ENCODE measurements at regions not wholly inside any gene's neighbourhood (a gene's known extent, or its start where the extent isn't known, plus 50 kb on each side); places are given as distances from the start of the nearest gene placed in this dataset.
A peak's percentile ranks its signal among the peaks of the same experiment; 100 is the strongest.

DNA sequence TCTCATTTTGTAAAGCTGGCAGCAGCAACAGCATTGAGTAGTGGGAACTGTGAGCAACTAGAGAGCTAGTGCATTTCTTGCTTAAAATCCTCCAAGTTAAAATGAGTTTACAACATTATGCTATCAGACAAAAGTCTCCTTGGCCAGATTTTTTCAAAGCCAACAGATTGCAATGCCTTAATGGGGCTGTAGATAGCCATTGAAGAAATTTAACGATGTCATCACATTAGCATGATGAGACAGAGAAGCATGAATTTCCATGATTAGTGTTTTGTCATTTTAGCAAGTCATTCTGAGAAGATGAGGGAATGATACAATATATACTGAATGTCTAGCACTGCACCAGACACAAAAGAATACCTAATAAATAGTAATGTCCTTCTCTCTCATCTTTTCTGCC, 307.5 kb upstream of the REG3G start:
- no peak for FAIRE-seq
- POLR2A ChIA-PET: no interaction called here
- intact Hi-C loops (cut with micrococcal nuclease; ENCODE audit: unreplicated experiment): no loop called here

DNA sequence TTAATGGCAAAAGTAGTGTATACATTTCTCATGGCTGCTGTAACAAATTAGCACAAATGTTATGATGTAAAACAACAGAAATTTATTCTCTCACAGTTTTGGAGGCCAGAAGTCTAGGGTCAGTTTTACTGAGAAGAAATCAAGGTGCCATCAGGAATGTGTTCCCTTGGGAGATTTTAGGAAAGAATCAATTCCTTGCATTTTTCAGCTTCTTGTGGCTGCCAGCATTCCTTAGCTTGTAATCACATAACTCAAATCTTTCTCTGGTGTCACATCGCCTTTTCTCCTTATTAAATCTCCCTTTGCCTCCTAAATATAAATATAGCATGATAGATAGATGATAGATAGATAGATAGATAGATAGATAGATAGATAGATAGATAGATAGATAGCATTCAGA, 307.0 kb upstream of the REG3G start:
- WGBS (ENCODE audit: low lambda C conversion rate): 2% methylated on average over 1 of the region's 1 CpG
- TF ChIP-seq NR2C2 (CRISPR knock-in tag; IDR thresholded peaks at IDR 0.05; ENCODE audit: borderline replicate concordance) (no peak), ZNF446 (CRISPR knock-in tag; IDR thresholded peaks at IDR 0.05) (no peak), ZNF451 (CRISPR knock-in tag; IDR thresholded peaks at IDR 0.05) (no peak), ZNF777 (CRISPR knock-in tag; IDR thresholded peaks at IDR 0.05) (no peak), PITX1 (CRISPR knock-in tag; IDR thresholded peaks at IDR 0.05) (no peak), ZNF572 (CRISPR knock-in tag; IDR thresholded peaks at IDR 0.05) (no peak), GLI4 (CRISPR knock-in tag; IDR thresholded peaks at IDR 0.05; ENCODE audit: borderline replicate concordance) (no peak), SNRNP70 (IDR thresholded peaks at IDR 0.05; ENCODE audit: low read depth, low read length) (no peak)
- TF ChIP-seq, protein P1, sequence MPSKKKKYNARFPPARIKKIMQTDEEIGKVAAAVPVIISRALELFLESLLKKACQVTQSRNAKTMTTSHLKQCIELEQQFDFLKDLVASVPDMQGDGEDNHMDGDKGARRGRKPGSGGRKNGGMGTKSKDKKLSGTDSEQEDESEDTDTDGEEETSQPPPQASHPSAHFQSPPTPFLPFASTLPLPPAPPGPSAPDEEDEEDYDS (CRISPR knock-in tag; IDR thresholded peaks at IDR 0.05): no peak
- TF ChIP-seq, protein P2, sequence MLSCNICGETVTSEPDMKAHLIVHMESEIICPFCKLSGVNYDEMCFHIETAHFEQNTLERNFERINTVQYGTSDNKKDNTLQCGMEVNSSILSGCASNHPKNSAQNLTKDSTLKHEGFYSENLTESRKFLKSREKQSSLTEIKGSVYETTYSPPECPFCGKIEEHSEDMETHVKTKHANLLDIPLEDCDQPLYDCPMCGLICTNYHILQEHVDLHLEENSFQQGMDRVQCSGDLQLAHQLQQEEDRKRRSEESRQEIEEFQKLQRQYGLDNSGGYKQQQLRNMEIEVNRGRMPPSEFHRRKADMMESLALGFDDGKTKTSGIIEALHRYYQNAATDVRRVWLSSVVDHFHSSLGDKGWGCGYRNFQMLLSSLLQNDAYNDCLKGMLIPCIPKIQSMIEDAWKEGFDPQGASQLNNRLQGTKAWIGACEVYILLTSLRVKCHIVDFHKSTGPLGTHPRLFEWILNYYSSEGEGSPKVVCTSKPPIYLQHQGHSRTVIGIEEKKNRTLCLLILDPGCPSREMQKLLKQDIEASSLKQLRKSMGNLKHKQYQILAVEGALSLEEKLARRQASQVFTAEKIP (CRISPR knock-in tag; IDR thresholded peaks at IDR 0.05; ENCODE audit: borderline replicate concordance): no peak
- DNase-seq (ENCODE audit: low spot score): no peak
- H3K27me3 ChIP-seq (ENCODE audit: control insufficient read depth in 1 of 2, insufficient read depth in 2 of 2, low read length in 2 of 2): no peaks in the 10 kb centered on the region
- no peaks in the 10 kb centered on the region for H3K79me2 ChIP-seq (ENCODE audit: insufficient read depth, low read length)
- no peak overlapping the region for H3K4me2 ChIP-seq (ENCODE audit: low read depth, low read length)
- no peak overlapping the region for H3K27ac ChIP-seq (ENCODE audit: extremely low read length, insufficient read depth, low read length)
- no peaks in the 10 kb centered on the region for H3K9me3 ChIP-seq (ENCODE audit: low read length)
- no TSS peak for BruUV-seq (replicated peaks)
- H3K4me1 ChIP-seq (ENCODE audit: insufficient read depth, low read length): no peaks in the 10 kb centered on the region
- no peak for FAIRE-seq
- H3K4me3 ChIP-seq (replicated peaks in 1 of 3; ENCODE audit: insufficient read depth in 1 of 3, low read depth in 2 of 3, low read length in 3 of 3): no peak overlapping the region
- in situ Hi-C loops (cut with HindIII; ENCODE audit: extremely low pct_ligation_motif_present, low pct_unique_long_range_greater_than_20kb) (no loop called here), intact Hi-C loops (cut with micrococcal nuclease; ENCODE audit: unreplicated experiment) (no loop called here)
- H4K20me1 ChIP-seq (ENCODE audit: insufficient read depth, low read length): no peaks in the 10 kb centered on the region
- H3K9ac ChIP-seq (ENCODE audit: insufficient read depth, low read depth, low read length): no peak overlapping the region
- POLR2A ChIA-PET: no interaction called here
- no peak for ATAC-seq
- H3K36me3 ChIP-seq (replicated peaks in 1 of 2; ENCODE audit: control insufficient read depth in 1 of 2, insufficient read depth in 2 of 2, low read length in 2 of 2): no peaks in the 10 kb centered on the region
- CTCF ChIA-PET (ENCODE audit: low intra/inter-chr PET ratio, low total read pairs): no interaction called here
- no peak overlapping the region for H2AFZ ChIP-seq (ENCODE audit: low read length)

More for the DNA sequence above, 307.5 kb upstream of the REG3G start:
- in situ Hi-C loops (cut with HindIII; ENCODE audit: extremely low pct_ligation_motif_present, low pct_unique_long_range_greater_than_20kb): no loop called here
- TF ChIP-seq ZNF652 (CRISPR knock-in tag; IDR thresholded peaks at IDR 0.05; ENCODE audit: borderline replicate concordance, low read depth): no peak
- no peak for TF ChIP-seq DNMT1 (CRISPR knock-in tag; IDR thresholded peaks at IDR 0.05)
- TF ChIP-seq MAFK (conservative IDR thresholded peaks at IDR 0.05 in 1 of 2, IDR thresholded peaks at IDR 0.05 in 1 of 2; ENCODE audit: low read length in 2 of 2): 0 out of 4 replicates have a peak, but pooled peaks of 1 of the 2 experiments have one; percentile 4
- peak; percentile 31; the same call in 1 of the 2 replicates for TF ChIP-seq NFE2L2 (IDR thresholded peaks at IDR 0.05; ENCODE audit: low read length)
- no peak for TF ChIP-seq SRF (IDR thresholded peaks at IDR 0.05; ENCODE audit: low read depth, low read length)
- TF ChIP-seq ZNF317 (CRISPR knock-in tag; IDR thresholded peaks at IDR 0.05): no peak
- no peak for TF ChIP-seq ZNF160 (CRISPR knock-in tag; IDR thresholded peaks at IDR 0.05)
- no peak overlapping the region for H3K9ac ChIP-seq (ENCODE audit: insufficient read depth, low read depth, low read length)
- no peaks in the 10 kb centered on the region for H3K9me3 ChIP-seq (ENCODE audit: low read length)
- WGBS (ENCODE audit: low lambda C conversion rate): 0% methylated on average over 1 of the region's 1 CpG
- no peaks in the 10 kb centered on the region for H3K4me1 ChIP-seq (ENCODE audit: insufficient read depth, low read length)
- no peaks in the 10 kb centered on the region for H3K36me3 ChIP-seq (replicated peaks in 1 of 2; ENCODE audit: control insufficient read depth in 1 of 2, insufficient read depth in 2 of 2, low read length in 2 of 2)
- H3K4me2 ChIP-seq (ENCODE audit: low read depth, low read length): no peak overlapping the region
- no peak for DNase-seq (ENCODE audit: low spot score)
- no peak overlapping the region for H2AFZ ChIP-seq (ENCODE audit: low read length)
- BruUV-seq (replicated peaks): no TSS peak
- H3K4me3 ChIP-seq (replicated peaks in 1 of 3; ENCODE audit: insufficient read depth in 1 of 3, low read depth in 2 of 3, low read length in 3 of 3): no peak overlapping the region
- no peak for ATAC-seq
- H4K20me1 ChIP-seq (ENCODE audit: insufficient read depth, low read length): no peaks in the 10 kb centered on the region
- H3K27ac ChIP-seq (ENCODE audit: extremely low read length, insufficient read depth, low read length): no peak overlapping the region
- no peaks in the 10 kb centered on the region for H3K79me2 ChIP-seq (ENCODE audit: insufficient read depth, low read length)
- H3K27me3 ChIP-seq (ENCODE audit: control insufficient read depth in 1 of 2, insufficient read depth in 2 of 2, low read length in 2 of 2): no peaks in the 10 kb centered on the region
- CTCF ChIA-PET (ENCODE audit: low intra/inter-chr PET ratio, low total read pairs): no interaction called here

All from HepG2 (cell line).